KMS-11 (cell line): ENCODE measurements at regions not wholly inside any gene's neighbourhood (a gene's known extent, or its start where the extent isn't known, plus 50 kb on each side); places are given as distances from the start of the nearest gene placed in this dataset.

Source experiments
- H2AFZ ChIP-seq: fragments of 200-600 bp; sonication (generic); 2 replicates; pipeline ENCODE4 v1.6.1; 2016; ENCODE audit warnings: antibody characterized with exemption, mixed run types, low read depth
- H3K27ac ChIP-seq: fragments of 200-600 bp; sonication (generic); 2 replicates; pipeline ENCODE4 v1.6.1; 2016; ENCODE audit warnings: mild to moderate bottlenecking, mixed run types
- H3K27me3 ChIP-seq: fragments of 200-600 bp; sonication (generic); 2 replicates; pipeline ENCODE4 v1.6.1; 2017; ENCODE audit warnings: mild to moderate bottlenecking, low read depth, mixed run types, moderate library complexity; ENCODE audit not compliant: insufficient read depth
- H3K36me3 ChIP-seq: fragments of 200-600 bp; sonication (generic); 2 replicates; pipeline ENCODE4 v1.6.1; 2017; ENCODE audit warnings: mild to moderate bottlenecking, mixed run types; ENCODE audit not compliant: insufficient read depth
- H3K4me1 ChIP-seq: fragments of 200-600 bp; sonication (generic); 2 replicates; pipeline ENCODE4 v1.6.1; 2016; ENCODE audit warnings: mild to moderate bottlenecking, low read depth, mixed run types; ENCODE audit not compliant: poor library complexity, severe bottlenecking
- H3K4me2 ChIP-seq: fragments of 200-600 bp; sonication (generic); 2 replicates; pipeline ENCODE4 v1.7.0; 2016; ENCODE audit warnings: mild to moderate bottlenecking, mixed run types
- H3K4me3 ChIP-seq: fragments of 200-600 bp; sonication (generic); IDR thresholded peaks from 2 replicates; pipeline ENCODE4 v1.6.1; 2017; ENCODE audit warnings: low read depth, low read length, mixed read lengths; ENCODE audit not compliant: insufficient read depth
- H3K79me2 ChIP-seq: fragments of 200-600 bp; sonication (generic); 2 replicates; pipeline ENCODE4 v1.6.1; 2016; ENCODE audit warnings: low read depth, mixed run types; ENCODE audit not compliant: insufficient read depth
- H3K9ac ChIP-seq: fragments of 200-600 bp; sonication (generic); 2 replicates; pipeline ENCODE4 v1.6.1; 2016; ENCODE audit warnings: mild to moderate bottlenecking, mixed run types
- H4K20me1 ChIP-seq: fragments of 200-600 bp; sonication (generic); 2 replicates; pipeline ENCODE4 v1.6.1; 2016; ENCODE audit warnings: mild to moderate bottlenecking, mixed run types; ENCODE audit not compliant: insufficient read depth
- CTCF ChIP-seq: fragments of 200-600 bp; sonication (generic); conservative IDR thresholded peaks from 2 replicates; pipeline ENCODE4 v1.6.1; 2017; ENCODE audit warnings: low read depth, mild to moderate bottlenecking, antibody characterized with exemption, low read length, moderate library complexity, mixed read lengths

- Histone ChIP-seq H3K27ac (no peak overlapping the region), H3K79me2 (no peaks in the 10 kb centered on the region), H3K9ac (no peak overlapping the region), H3K27me3 (no peaks in the 10 kb centered on the region), H3K4me1 (no peaks in the 10 kb centered on the region), H3K36me3 (no peaks in the 10 kb centered on the region), H3K4me3 (no peak overlapping the region), H3K4me2 (no peak overlapping the region), H4K20me1 (no peaks in the 10 kb centered on the region), H2AFZ (no peak overlapping the region)
- no peak for TF ChIP-seq CTCF
Measured at GRCh38 chr16:64292953-64293352, 828.9 kb downstream of the CDH11 start.

GRCh38 chr16:64292161-64292560, 829.7 kb downstream of the CDH11 start:
- H3K4me2 ChIP-seq, result no peak overlapping the region
- no peak overlapping the region for H3K27ac ChIP-seq
- no peak overlapping the region for H2AFZ ChIP-seq
- H4K20me1 ChIP-seq, result no peaks in the 10 kb centered on the region
- TF ChIP-seq CTCF, result no peak
- H3K79me2 ChIP-seq, result no peaks in the 10 kb centered on the region
- no peaks in the 10 kb centered on the region for H3K27me3 ChIP-seq
- no peaks in the 10 kb centered on the region for H3K4me1 ChIP-seq
- no peaks in the 10 kb centered on the region for H3K36me3 ChIP-seq
- H3K9ac ChIP-seq, result no peak overlapping the region
- H3K4me3 ChIP-seq, result no peak overlapping the region

- H3K79me2 ChIP-seq, result no peaks in the 10 kb centered on the region
- H4K20me1 ChIP-seq, result no peaks in the 10 kb centered on the region
- no peak overlapping the region for H3K9ac ChIP-seq
- H3K4me2 ChIP-seq, result no peak overlapping the region
- H2AFZ ChIP-seq, result no peak overlapping the region
- H3K27me3 ChIP-seq, result no peaks in the 10 kb centered on the region
- no peaks in the 10 kb centered on the region for H3K36me3 ChIP-seq
- H3K4me3 ChIP-seq, result no peak overlapping the region
- no peak for TF ChIP-seq CTCF
- H3K4me1 ChIP-seq, result no peaks in the 10 kb centered on the region
- H3K27ac ChIP-seq, result no peak overlapping the region
Measured at GRCh38 chr16:64290461-64290860, 831.4 kb downstream of the CDH11 start.

GRCh38 chr16:64287655-64288528, 834.0 kb downstream of the CDH11 start:
- H3K4me3 ChIP-seq, result no peak overlapping the region
- TF ChIP-seq CTCF, result no peak
- H3K27ac ChIP-seq, result no peak overlapping the region
- no peaks in the 10 kb centered on the region for H3K4me1 ChIP-seq
- H4K20me1 ChIP-seq, result no peaks in the 10 kb centered on the region
- no peaks in the 10 kb centered on the region for H3K79me2 ChIP-seq
- no peak overlapping the region for H3K4me2 ChIP-seq
- no peaks in the 10 kb centered on the region for H3K36me3 ChIP-seq
- no peaks in the 10 kb centered on the region for H3K27me3 ChIP-seq
- no peak overlapping the region for H2AFZ ChIP-seq
- no peak overlapping the region for H3K9ac ChIP-seq
